ENCODE measurements at regions not wholly inside any gene's neighbourhood (a gene's known extent, or its start where the extent isn't known, plus 50 kb on each side); places are given as distances from the start of the nearest gene placed in this dataset.
"Not testable (repeated sequence)": the region's sequence is repeated elsewhere in the genome, so short reads cannot be mapped to it uniquely, and the experiment has no call there.

DNA sequence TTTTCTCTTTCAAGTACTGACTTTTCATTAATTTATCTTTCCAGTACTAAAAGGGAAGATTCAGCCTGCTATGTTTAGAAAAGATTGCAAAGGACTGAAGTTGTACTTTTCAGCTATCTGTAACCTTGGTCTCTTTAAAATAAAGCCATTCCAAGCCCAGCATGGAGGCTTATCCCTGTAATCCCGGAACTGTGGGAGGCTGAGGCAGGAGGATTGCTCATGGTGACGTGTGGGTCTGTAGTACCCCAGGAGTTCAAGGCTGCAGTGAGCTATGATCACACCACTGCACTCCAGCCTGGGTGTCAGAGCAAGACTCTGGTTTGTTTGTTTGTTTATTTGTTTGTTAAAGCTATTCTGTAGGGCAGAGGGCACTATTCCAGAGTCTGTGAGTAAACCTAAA, 50.6 kb upstream of the TMEM170B start:
- no peak for DNase-seq (ENCODE audit: low spot score)

DNA sequence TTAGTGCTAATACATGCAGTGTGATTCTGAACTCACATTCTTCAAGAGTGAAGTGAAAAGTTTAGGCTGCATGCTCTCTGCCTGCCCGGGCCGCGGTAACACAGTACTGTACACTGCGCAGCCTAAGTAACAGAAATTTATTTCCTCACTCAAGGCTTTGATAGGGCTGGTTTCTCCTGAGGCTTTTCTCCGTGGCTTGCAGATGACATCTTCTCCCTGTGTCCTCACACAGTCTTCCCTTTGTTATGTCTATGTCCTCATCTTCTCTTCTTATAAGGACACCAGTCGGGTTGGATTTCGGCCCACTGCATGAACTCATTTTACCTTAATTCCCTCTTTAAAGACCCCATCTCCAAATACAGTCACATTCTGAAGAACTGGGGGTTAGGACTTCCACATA, 51.1 kb upstream of the TMEM170B start:
- DNase-seq (ENCODE audit: low spot score): no peak

GRCh38 chr6:11486051-11486450, 51.5 kb upstream of the TMEM170B start:
- DNase-seq (ENCODE audit: low spot score): no peak

GRCh38 chr6:11485271-11485670, 52.3 kb upstream of the TMEM170B start:
- no peak for DNase-seq (ENCODE audit: low spot score)

GRCh38 chr6:11484441-11484840, 53.1 kb upstream of the TMEM170B start:
- DNase-seq (ENCODE audit: low spot score): no peak

DNA sequence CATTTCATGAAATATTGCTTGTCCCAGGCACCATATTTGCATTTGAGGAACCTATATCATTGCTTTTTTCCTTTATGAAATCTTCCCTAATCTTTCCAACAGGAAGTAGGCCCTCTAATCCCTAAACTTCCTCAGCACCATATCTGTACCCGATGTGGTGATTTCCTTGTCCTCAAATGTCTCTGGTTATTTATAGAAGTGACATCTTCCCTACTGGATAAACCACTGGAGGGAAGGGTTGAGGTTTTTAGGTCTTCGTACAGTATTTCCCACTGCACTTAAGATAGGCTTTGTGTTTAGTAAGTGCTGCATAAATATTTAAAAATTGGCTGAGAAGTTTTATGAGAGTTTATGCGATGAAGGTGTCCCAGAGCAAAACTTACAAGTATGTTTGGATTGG, 54.9 kb upstream of the TMEM170B start:
- no peak for DNase-seq (ENCODE audit: low spot score)

- DNase-seq (ENCODE audit: low spot score): no peak
Observed at GRCh38 chr6:11480541-11480940, 57.0 kb upstream of the TMEM170B start.

DNA sequence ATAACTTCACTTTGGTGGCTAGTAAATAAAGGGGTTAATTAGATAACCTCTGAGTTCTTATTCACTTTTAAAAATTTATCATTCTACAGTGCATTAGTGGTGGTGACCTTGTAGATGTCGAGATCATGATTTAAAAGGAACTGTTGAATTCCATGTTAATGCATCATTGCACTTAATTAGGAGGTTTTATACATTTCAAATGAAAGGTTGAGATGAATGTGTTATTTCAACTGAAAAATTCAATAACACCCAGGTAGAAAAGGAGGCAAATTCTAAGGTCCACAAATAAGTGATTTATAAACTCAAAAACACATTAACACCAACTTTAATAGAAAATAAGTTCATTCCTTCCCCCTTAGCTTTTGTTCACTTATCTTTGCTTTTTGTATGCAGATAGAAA, 58.3 kb upstream of the TMEM170B start:
- no peak for DNase-seq (ENCODE audit: low spot score)

- no peak for DNase-seq (ENCODE audit: low spot score)
Observed at GRCh38 chr6:11478586-11478985, 59.0 kb upstream of the TMEM170B start.

- DNase-seq (ENCODE audit: low spot score): no peak
Observed at GRCh38 chr6:11475016-11475415, 62.5 kb upstream of the TMEM170B start.

DNA sequence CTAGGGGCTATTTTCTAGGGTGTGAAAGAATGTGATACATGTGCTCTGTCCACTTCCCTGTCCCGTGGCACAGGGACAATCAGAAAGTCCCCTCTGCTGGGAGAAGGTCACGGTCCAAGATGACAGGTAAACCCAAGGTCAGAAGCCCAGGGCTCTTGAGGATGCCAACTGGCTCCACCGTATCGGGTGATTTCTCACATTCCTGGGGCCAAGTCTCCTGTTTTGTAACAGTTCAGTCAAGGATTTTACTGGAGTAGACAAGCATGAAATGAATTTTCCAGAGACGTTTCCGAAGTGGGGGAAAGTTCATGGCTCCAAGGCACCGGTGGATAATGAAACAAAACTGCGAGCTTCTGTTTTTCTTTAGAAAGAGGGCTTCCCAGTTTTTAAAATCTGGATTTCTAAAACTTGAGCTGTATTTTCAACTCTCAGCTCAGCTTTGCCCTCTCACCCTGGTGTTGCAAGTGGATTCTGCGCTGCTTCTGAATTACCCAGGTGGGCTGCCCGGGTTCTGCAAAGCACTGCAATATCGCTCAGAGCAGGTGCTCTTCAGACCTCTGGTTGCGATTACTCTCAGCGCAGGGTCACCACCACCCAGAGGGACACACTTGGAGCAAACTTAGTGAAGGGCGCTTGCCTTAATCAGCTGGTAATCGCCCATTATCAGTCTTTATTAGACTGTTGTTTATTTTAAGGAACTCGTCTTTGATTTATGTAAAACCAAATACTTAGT, 64.4 kb upstream of the TMEM170B start:
- DNase-seq (ENCODE audit: low spot score): no peak

GRCh38 chr6:11471261-11471660, 66.3 kb upstream of the TMEM170B start:
- no peak for DNase-seq (ENCODE audit: low spot score)

DNA sequence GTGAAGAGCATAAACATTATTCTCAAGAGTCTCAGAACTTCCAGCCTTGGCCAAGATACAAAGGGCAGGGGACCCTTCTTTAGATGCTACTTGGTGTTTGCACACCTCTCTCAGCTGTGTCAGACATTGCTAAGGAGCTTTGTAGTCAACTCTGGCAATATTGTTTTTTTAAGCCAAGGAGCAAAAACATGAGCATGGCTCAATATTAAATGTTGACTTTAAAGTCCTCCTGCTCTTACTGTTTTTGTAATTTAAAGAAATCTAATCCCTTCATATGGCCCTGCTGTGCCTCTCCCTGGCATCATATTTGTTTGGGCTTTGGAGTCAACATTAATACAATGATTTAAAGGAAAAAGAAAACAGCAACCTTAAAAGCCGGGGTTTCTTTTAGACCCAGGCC, 67.9 kb upstream of the TMEM170B start:
- DNase-seq (ENCODE audit: low spot score): no peak

DNA sequence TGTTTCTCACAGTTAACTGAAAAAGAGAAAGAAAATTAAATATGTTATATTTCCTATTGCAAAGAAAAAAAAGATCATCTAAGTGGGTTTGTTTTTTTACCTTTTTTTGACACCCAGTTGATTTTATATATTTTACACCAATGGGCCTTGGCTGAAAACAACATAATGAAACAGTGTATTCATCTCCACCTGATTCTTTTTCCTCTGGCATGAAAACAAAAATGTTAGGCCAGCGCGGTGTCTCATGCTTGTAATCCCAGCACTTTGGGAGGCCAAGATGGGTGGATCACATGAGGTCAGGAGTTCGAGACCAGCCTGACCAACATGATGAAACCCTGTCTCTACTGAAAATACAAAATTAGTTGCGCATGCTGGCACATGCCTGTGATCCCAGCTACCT, 69.3 kb upstream of the TMEM170B start:
- not testable (repeated sequence) for DNase-seq (ENCODE audit: low spot score)

DNA sequence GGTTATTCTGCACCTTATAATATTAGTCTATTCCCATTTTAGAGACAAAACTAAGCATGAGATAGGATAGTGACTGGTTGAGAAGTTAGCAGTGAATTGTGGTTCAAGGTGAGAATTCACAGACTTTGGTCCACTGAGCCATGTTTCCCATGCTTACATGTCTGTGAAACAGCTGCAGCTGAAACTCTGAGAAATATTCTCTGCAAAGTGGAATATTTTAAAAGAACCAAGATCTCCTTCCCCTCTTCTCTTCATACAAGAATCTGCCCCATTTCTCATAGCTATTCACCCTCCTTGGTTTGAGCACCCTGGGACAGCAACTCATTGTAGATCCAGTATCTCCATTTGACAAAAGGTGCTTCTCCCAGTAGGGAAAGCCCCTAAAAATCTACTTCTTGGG, 70.2 kb upstream of the TMEM170B start:
- no peak for DNase-seq (ENCODE audit: low spot score)

GRCh38 chr6:11463398-11463780, 74.2 kb upstream of the TMEM170B start:
- no peak for DNase-seq (ENCODE audit: low spot score)

DNA sequence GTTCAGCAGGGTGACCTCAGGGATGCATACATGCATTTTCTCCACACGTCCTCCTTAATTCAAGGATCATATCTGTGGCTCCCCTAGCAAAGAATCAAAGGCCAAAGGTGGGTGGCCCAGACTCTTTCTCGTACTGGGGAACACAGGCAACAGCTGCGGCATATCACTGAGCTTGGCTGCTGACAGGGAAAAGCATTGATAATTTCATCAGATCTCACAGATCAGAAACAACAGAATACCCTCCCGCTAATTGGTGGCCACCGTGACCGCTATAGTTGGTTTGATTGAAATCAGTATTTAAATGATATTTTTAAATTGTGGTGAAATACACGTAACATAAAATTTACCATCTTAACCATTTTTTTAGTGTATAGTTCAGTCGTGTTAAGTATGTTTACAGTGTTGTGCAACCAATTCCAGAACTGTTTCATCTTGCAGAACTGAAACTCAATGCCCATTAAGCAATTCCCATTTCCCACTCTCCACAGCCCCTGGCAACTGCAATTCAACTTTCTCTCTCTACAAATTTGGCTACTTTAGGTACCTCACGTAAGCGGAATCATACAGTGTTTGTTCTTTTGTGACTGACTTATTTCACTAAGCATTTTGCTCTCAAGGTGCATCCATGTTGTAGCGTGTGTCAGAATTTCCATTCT, 74.7 kb upstream of the TMEM170B start:
- DNase-seq (ENCODE audit: low spot score): peak; percentile 1

- no peak for DNase-seq (ENCODE audit: low spot score)
Observed at GRCh38 chr6:11460837-11461661, 76.5 kb upstream of the TMEM170B start.

GRCh38 chr6:11460001-11460668, 77.4 kb upstream of the TMEM170B start:
- no peak for DNase-seq (ENCODE audit: low spot score)

DNA sequence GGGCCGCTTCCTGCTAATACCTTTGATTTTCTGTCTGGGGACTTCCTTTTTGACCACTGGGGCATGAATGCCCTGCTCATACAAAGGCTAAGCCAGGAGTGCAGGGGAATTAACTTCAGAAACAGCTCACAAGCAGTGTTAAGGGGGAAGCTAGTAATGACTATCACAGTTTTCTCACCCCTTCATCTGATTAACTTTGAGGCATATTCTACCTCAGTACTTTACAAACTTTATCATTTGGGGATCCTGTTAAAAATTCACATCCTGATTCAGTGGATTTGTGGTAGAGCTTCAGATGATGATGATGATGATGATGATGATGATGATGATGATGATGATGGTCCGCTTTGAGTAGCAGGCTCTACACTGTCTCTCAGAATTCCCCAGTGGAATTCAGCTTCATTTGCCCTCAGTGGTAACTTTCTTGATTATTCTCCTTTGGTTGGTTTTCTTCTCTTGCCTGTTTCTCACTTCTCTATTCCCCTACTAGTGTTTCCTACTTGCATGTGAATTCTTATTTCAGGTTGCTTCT, 78.4 kb upstream of the TMEM170B start:
- DNase-seq (ENCODE audit: low spot score): no peak

DNA sequence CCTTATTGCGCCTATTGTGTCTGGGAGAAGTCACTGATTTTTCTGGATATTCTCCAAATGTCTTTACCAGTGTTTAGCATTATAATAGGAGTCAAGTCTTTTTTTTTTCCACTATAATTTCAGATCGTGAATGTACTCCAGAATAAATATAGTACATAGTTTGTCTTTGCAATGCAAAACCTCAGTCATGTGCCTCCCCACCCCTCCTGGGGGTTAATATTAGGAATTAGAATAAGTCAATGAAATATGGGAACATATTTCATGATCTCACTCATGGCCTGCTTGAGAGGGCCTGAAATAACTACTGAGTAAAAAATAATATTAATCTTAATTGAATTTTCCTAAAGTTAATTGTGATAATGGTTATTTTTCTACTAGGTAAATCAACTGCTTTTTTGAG, 79.0 kb upstream of the TMEM170B start:
- DNase-seq (ENCODE audit: low spot score): no peak

DNA sequence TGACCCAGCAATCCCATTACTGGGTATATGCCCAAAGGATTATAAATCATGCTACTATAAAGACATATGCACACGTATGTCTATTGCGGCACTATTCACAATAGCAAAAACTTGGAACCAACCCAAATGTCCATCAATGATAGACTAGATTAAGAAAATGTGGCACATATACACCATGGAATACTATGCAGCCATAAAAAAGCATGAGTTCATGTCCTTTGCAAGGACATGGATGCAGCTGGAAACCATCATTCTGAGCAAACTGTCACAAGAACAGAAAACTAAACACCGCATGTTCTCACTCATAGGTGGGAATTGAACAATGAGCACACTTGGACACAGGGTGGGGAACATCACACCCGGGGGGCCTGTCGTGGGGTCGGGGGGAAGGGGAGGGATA, 80.1 kb upstream of the TMEM170B start:
- not testable (repeated sequence) for DNase-seq (ENCODE audit: low spot score)
